GM12878 (cell line): ENCODE measurements at regions not wholly inside any gene's neighbourhood (a gene's known extent, or its start where the extent isn't known, plus 50 kb on each side); places are given as distances from the start of the nearest gene placed in this dataset.

ENCODE experiments used
- ATAC-seq: fragments of 200-7000 bp; cut with Tn5 transposase; 3 replicates; pipeline ENCODE4 v1.9.1; 2020; ENCODE audit warnings: mild to moderate bottlenecking, moderate library complexity
- BruUV-seq: library from RNA; stranded (reverse); fragments of 400-500 nt; replicated peaks from 2 replicates; lab custom pipeline; 2021; lab: Mats Ljungman, UMichigan
- CTCF ChIA-PET: fragments of 300-600 bp; sonication (Branson Sonifier 250); formaldehyde crosslinking; extraction: SDS; loops from one replicate; lab custom pipeline; 2021; ENCODE audit warnings: inconsistent platforms; lab: Yijun Ruan, JAX
- POLR2A ChIA-PET: fragments of 350-600 bp; formaldehyde crosslinking; extraction: SDS; loops from one replicate; lab custom pipeline; 2021; ENCODE audit warnings: inconsistent platforms; lab: Charles Lee
- RAD21 ChIA-PET: fragments of 300-600 bp; sonication (Branson Sonifier 250); formaldehyde crosslinking; loops from one replicate; lab custom pipeline; 2023; ENCODE audit warnings: antibody characterized with exemption; ENCODE audit not compliant: unreplicated experiment; lab: Charles Lee
- SMC1A ChIA-PET: fragments of 300-600 bp; sonication (Branson Sonifier 250); formaldehyde crosslinking; loops from one replicate; lab custom pipeline; 2023; ENCODE audit not compliant: unreplicated experiment, uncharacterized antibody; lab: Charles Lee
- DNase-seq: peaks from one replicate; pipeline ENCODE4 v3.0.0-alpha.2; 2011; ENCODE audit warnings: low read depth, low spot score
- FAIRE-seq: peaks from 3 replicates; lab custom pipeline; 2011; peaks lifted over from hg19 to GRCh38; lab: Jason Lieb, UNC
- H2AFZ ChIP-seq: 2 replicates; pipeline ENCODE4 v1.6.0; 2011; ENCODE audit warnings: low read depth, low read length, control low read depth; ENCODE audit not compliant: control insufficient read depth
- H3K27ac ChIP-seq: 2 replicates; pipeline ENCODE4 v1.5.1; 2011; ENCODE audit warnings: control low read depth; ENCODE audit not compliant: control insufficient read depth, insufficient read depth
- H3K27me3 ChIP-seq, 2 experiments: replicated peaks in 1 of 2; 2 replicates each; pipeline versions ENCODE4 v1.6.0 to v1.6.1; 2011; ENCODE audit warnings: low read length in 1 of 2; ENCODE audit not compliant: control insufficient read depth in 2 of 2, insufficient read depth in 2 of 2
- H3K36me3 ChIP-seq, 2 experiments: 2 replicates each; pipeline ENCODE4 v1.5.1; 2011; ENCODE audit warnings: low read length in 1 of 2; ENCODE audit not compliant: control insufficient read depth in 2 of 2, insufficient read depth in 2 of 2
- H3K4me1 ChIP-seq: 2 replicates; pipeline ENCODE4 v1.6.1; 2011; ENCODE audit warnings: mild to moderate bottlenecking, low read length, moderate library complexity, mixed read lengths; ENCODE audit not compliant: control insufficient read depth, insufficient read depth
- H3K4me2 ChIP-seq: 2 replicates; pipeline ENCODE4 v1.6.0; 2011; ENCODE audit warnings: control low read depth; ENCODE audit not compliant: control insufficient read depth, insufficient read depth
- H3K4me3 ChIP-seq: fragments of 200-600 bp; sonication (generic); 2 replicates; pipeline ENCODE4 v1.5.1; 2016
- H3K79me2 ChIP-seq: 2 replicates; pipeline ENCODE4 v1.6.0; 2011; ENCODE audit warnings: low read length; ENCODE audit not compliant: control insufficient read depth, insufficient read depth
- H3K9ac ChIP-seq: 2 replicates; pipeline ENCODE4 v1.8.0; 2011; ENCODE audit warnings: low read length, control low read depth, mixed read lengths; ENCODE audit not compliant: control insufficient read depth, insufficient read depth
- H3K9me3 ChIP-seq: replicated peaks from 3 replicates; pipeline ENCODE4 v1.5.1; 2011; ENCODE audit warnings: mild to moderate bottlenecking, low read length; ENCODE audit not compliant: control insufficient read depth, insufficient read depth
- H4K20me1 ChIP-seq: 2 replicates; pipeline ENCODE4 v1.6.0; 2011; ENCODE audit not compliant: control insufficient read depth, insufficient read depth
- ELK1 ChIP-seq: IDR thresholded peaks from 2 replicates; pipeline ENCODE4 v1.6.1; 2012; ENCODE audit warnings: low read depth, low read length, improper control_type of control experiment
- NR2C2 ChIP-seq: IDR thresholded peaks from 2 replicates; pipeline ENCODE4 v1.6.1; 2011; ENCODE audit warnings: borderline replicate concordance, low read depth; ENCODE audit not compliant: control insufficient read depth, insufficient read length
- SMAD5 ChIP-seq: IDR thresholded peaks from 2 replicates; pipeline ENCODE4 v1.6.1; 2016; ENCODE audit warnings: antibody characterized with exemption, low read depth
- WGBS: methylation state at CpG from one replicate; pipeline ENCODE4 v1.1.6; 2016; ENCODE audit warnings: low lambda C conversion rate; ENCODE audit not compliant: insufficient replicate concordance, insufficient coverage; ENCODE audit errors: missing lambda C conversion rate; 5-methylcytosine and 5-hydroxymethylcytosine counted together
- in situ Hi-C: fragments of 300-500 bp; cut with MboI; formaldehyde crosslinking; loops from 9 replicates; pipeline ENCODE4 v1.14.3; 2018; ENCODE audit warnings: mixed read lengths
- intact Hi-C: fragments of 100-400 bp; cut with micrococcal nuclease; formaldehyde crosslinking; loops from one replicate; pipeline ENCODE4 v1.14.2; 2022; ENCODE audit not compliant: unreplicated experiment
- TF ChIP-seq, protein P1 (sequence below): fragments of 150-350 bp; IDR thresholded peaks from 2 replicates; pipeline ENCODE4 v1.6.1; 2016; ENCODE audit warnings: low read depth, low read length

GRCh38 chr17:70338946-70339354 lies 169.6 kb downstream of the KCNJ2 start (continued):
- TF ChIP-seq, protein P1, sequence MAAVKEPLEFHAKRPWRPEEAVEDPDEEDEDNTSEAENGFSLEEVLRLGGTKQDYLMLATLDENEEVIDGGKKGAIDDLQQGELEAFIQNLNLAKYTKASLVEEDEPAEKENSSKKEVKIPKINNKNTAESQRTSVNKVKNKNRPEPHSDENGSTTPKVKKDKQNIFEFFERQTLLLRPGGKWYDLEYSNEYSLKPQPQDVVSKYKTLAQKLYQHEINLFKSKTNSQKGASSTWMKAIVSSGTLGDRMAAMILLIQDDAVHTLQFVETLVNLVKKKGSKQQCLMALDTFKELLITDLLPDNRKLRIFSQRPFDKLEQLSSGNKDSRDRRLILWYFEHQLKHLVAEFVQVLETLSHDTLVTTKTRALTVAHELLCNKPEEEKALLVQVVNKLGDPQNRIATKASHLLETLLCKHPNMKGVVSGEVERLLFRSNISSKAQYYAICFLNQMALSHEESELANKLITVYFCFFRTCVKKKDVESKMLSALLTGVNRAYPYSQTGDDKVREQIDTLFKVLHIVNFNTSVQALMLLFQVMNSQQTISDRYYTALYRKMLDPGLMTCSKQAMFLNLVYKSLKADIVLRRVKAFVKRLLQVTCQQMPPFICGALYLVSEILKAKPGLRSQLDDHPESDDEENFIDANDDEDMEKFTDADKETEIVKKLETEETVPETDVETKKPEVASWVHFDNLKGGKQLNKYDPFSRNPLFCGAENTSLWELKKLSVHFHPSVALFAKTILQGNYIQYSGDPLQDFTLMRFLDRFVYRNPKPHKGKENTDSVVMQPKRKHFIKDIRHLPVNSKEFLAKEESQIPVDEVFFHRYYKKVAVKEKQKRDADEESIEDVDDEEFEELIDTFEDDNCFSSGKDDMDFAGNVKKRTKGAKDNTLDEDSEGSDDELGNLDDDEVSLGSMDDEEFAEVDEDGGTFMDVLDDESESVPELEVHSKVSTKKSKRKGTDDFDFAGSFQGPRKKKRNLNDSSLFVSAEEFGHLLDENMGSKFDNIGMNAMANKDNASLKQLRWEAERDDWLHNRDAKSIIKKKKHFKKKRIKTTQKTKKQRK: no peak
- TF ChIP-seq, all 136 proteins: peak for 17

DNA sequence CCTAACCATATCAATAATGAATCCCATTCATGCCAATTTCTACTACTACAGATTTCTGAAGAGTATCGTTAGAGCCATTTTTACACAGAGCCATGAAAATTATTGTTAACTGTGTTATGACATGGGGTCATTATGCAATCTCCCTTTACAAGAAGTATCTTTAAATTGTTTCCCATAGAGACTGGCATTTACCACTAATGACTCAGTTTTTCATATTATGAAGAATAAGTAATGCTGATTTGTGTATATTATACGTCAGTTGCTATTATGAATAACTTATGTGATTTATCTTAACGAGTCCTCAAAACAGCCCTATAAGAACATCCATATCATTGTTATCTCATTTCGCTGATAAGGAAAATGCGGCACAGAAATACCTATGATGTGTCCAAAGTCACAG lies 173.8 kb downstream of the KCNJ2 start:
- ChIA-PET CTCF (interaction anchor here (2.9 kb wide), 1 partner anchor 11 kb away, joined by 15 read pairs; no protein-coding TSS in a partner anchor), RAD21 (interaction anchor here (1.2 to 2.5 kb wide), 2 partner anchors 11 to 109 kb away, joined by 3 to 22 read pairs; no protein-coding TSS in a partner anchor), SMC1A (interaction anchor here (0.6 to 2.6 kb wide), 6 partner anchors 10 to 63 kb away, joined by 3 to 36 read pairs (median 9); no protein-coding TSS in a partner anchor), POLR2A (no interaction called here)
- H3K4me1 ChIP-seq: no peaks in the 10 kb centered on the region
- H4K20me1 ChIP-seq: no peaks in the 10 kb centered on the region
- H3K27ac ChIP-seq: no peak overlapping the region
- no TSS peak for BruUV-seq
- no peaks in the 10 kb centered on the region for H3K27me3 ChIP-seq
- FAIRE-seq (no peak), DNase-seq (no peak), ATAC-seq (no peak)
- intact Hi-C loops (no loop called here), in situ Hi-C loops (no loop called here)
- no peak overlapping the region for H3K4me3 ChIP-seq
- 81% methylated on average over 5 of the region's 5 CpGs for WGBS
- H3K79me2 ChIP-seq: no peaks in the 10 kb centered on the region
- no peak overlapping the region for H2AFZ ChIP-seq
- TF ChIP-seq NR2C2 (no peak), ELK1 (no peak), SMAD5 (no peak)
- no peaks in the 10 kb centered on the region for H3K36me3 ChIP-seq
- no peak overlapping the region for H3K4me2 ChIP-seq
- no peak overlapping the region for H3K9ac ChIP-seq
- no peaks in the 10 kb centered on the region for H3K9me3 ChIP-seq
